Natural killer cell treated with Interleukin-12 subunit alpha and Interleukin-12 subunit beta and Interleukin-15 and Interleukin-18, amount 100 ng/mL, for 72 hours (primary cell): ENCODE measurements at regions not wholly inside any gene's neighbourhood (a gene's known extent, or its start where the extent isn't known, plus 50 kb on each side); places are given as distances from the start of the nearest gene placed in this dataset.

ENCODE experiments used
- ATAC-seq, 2 donors: fragments of 150-1000 bp; cut with Tn5 transposase in 1 of 2; sonication (Bioruptor Pico), chemical (Tn5 transposase) in 1 of 2; 2 replicates each; pipeline ENCODE4 v1.10.0; 2021
- DNase-seq: peaks from one replicate; pipeline ENCODE4 v3.0.0; 2022; ENCODE audit warnings: low spot score
- H3K27ac Mint-ChIP-seq, 2 donors: 1 replicate in 1 of 2; 2 replicates in 1 of 2; pipeline ENCODE4 v1.8.0; 2022; ENCODE audit warnings: mixed read lengths in 2 of 2, mild to moderate bottlenecking in 1 of 2, moderate library complexity in 1 of 2
- H3K27me3 Mint-ChIP-seq, 2 donors: 1 replicate in 1 of 2; 2 replicates in 1 of 2; pipeline ENCODE4 v1.8.0; 2022; ENCODE audit warnings: mixed read lengths in 2 of 2
- H3K36me3 Mint-ChIP-seq: one replicate; pipeline ENCODE4 v1.8.0; 2022; ENCODE audit warnings: mixed read lengths
- H3K4me1 Mint-ChIP-seq, 2 donors: 1 replicate in 1 of 2; 2 replicates in 1 of 2; pipeline ENCODE4 v1.8.0; 2022; ENCODE audit warnings: low read depth in 2 of 2, mixed read lengths in 2 of 2, mild to moderate bottlenecking in 1 of 2
- H3K4me3 Mint-ChIP-seq: one replicate; pipeline ENCODE4 v1.8.0; 2022; ENCODE audit warnings: mixed read lengths
- H3K9me3 Mint-ChIP-seq: 2 replicates; pipeline ENCODE4 v1.8.0; 2022; ENCODE audit warnings: mixed read lengths

GRCh38 chr20:24744747-24745146 is 204.3 kb upstream of the CST7 start:
- Mint-ChIP-seq H3K27me3 (peaks cover 0 to 5% of the 10 kb centered on the region in 2 donors), H3K36me3 (no peaks in the 10 kb centered on the region), H3K4me3 (no peak overlapping the region), H3K27ac (no peak overlapping the region), H3K9me3 (no peaks in the 10 kb centered on the region), H3K4me1 (peaks cover 0 to 4% of the 10 kb centered on the region in 2 donors)
- no peak for DNase-seq
- ATAC-seq, result no peak

- DNase-seq, result no peak
- Mint-ChIP-seq H3K36me3 (no peaks in the 10 kb centered on the region), H3K27me3 (peaks cover 0 to 5% of the 10 kb centered on the region in 2 donors), H3K27ac (no peak overlapping the region), H3K4me3 (no peak overlapping the region), H3K4me1 (peaks cover 0 to 4% of the 10 kb centered on the region in 2 donors), H3K9me3 (no peaks in the 10 kb centered on the region)
- no peak for ATAC-seq
Observed at GRCh38 chr20:24745206-24745605, 203.9 kb upstream of the CST7 start.

GRCh38 chr20:24745617-24746350 is 203.3 kb upstream of the CST7 start:
- H3K9me3 Mint-ChIP-seq, result no peaks in the 10 kb centered on the region
- H3K4me1 Mint-ChIP-seq, result peaks cover 0 to under 1% of the 10 kb centered on the region in 2 donors
- no peak overlapping the region for H3K4me3 Mint-ChIP-seq
- peaks cover 0 to 8% of the 10 kb centered on the region in 2 donors for H3K27me3 Mint-ChIP-seq
- ATAC-seq, result no peak
- no peaks in the 10 kb centered on the region for H3K36me3 Mint-ChIP-seq
- no peak overlapping the region for H3K27ac Mint-ChIP-seq
- no peak for DNase-seq

GRCh38 chr20:24746351-24746685 is 202.8 kb upstream of the CST7 start:
- no peak overlapping the region for H3K27ac Mint-ChIP-seq
- DNase-seq, result no peak
- H3K27me3 Mint-ChIP-seq, result peaks cover 0 to 8% of the 10 kb centered on the region in 2 donors
- no peak overlapping the region for H3K4me3 Mint-ChIP-seq
- H3K9me3 Mint-ChIP-seq, result no peaks in the 10 kb centered on the region
- no peaks in the 10 kb centered on the region for H3K36me3 Mint-ChIP-seq
- no peak for ATAC-seq
- no peaks in the 10 kb centered on the region for H3K4me1 Mint-ChIP-seq

GRCh38 chr20:24747010-24747712 is 201.9 kb upstream of the CST7 start:
- H3K4me3 Mint-ChIP-seq, result no peak overlapping the region
- peaks cover 0 to 8% of the 10 kb centered on the region in 2 donors for H3K27me3 Mint-ChIP-seq
- H3K9me3 Mint-ChIP-seq, result no peaks in the 10 kb centered on the region
- H3K27ac Mint-ChIP-seq, result no peak overlapping the region
- no peak for ATAC-seq
- no peak for DNase-seq
- no peaks in the 10 kb centered on the region for H3K36me3 Mint-ChIP-seq
- no peaks in the 10 kb centered on the region for H3K4me1 Mint-ChIP-seq

DNA sequence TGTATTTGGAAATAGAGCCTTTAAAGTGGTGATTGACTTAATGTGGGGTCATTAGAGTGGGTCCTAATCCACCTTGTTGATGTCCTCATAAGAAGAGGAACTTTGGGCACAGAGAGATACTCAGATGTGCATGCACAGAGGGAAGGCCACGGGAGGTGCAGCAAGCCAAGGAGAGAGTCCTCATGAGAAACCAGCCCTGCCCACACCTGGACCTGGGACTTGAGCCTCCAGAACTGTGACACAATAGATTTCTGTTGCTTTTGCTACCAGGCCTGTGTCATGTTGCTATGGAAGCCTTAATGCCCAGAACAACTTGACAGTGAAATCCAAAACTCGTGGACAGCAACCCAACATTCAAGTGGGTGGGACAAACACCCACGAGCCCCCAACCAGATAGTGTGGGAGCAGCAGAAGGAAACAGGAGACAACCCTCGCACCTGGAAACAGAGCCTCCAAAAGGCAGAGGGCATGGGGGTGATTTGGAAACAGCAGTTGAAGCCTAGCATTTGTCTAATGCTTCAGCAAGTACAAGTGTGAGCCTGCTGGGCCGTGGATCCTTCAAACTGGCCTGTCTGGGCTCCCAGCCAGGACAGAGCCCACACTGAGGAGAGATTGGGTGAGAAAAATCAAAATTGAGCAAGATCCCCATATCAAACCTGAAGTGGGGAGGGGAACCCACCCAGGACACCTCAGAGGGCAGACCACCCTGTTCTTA is 201.0 kb upstream of the CST7 start:
- Mint-ChIP-seq H3K9me3 (no peaks in the 10 kb centered on the region), H3K4me1 (no peaks in the 10 kb centered on the region), H3K27me3 (peaks cover 0 to 8% of the 10 kb centered on the region in 2 donors), H3K36me3 (no peaks in the 10 kb centered on the region), H3K4me3 (no peak overlapping the region), H3K27ac (no peak overlapping the region)
- DNase-seq (no peak), ATAC-seq (no peak)

DNA sequence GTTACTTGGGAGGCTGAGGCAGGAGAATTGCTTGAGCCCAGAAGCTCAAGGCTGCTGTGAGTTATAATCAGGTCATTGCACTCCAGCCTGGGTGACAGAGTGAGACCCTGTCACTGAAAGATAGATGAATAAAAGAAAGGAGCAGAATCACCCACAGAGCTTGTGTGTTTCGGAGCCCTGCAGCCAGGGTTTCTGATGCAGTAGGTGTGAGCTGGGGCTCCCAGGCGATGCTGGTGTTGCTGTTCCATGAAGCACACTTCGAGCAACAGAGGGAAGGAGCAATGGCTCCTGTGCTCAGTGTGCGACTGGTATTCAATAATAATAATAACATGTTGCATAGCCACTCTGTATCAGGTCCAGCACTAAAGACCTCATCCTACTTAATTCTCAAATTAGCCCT is 197.5 kb upstream of the CST7 start:
- H3K27ac Mint-ChIP-seq, result no peak overlapping the region
- no peaks in the 10 kb centered on the region for H3K36me3 Mint-ChIP-seq
- DNase-seq (no peak), ATAC-seq (no peak)
- H3K27me3 Mint-ChIP-seq, result peaks cover 8 to 11% of the 10 kb centered on the region in 2 donors
- H3K9me3 Mint-ChIP-seq, result no peaks in the 10 kb centered on the region
- no peaks in the 10 kb centered on the region for H3K4me1 Mint-ChIP-seq
- no peak overlapping the region for H3K4me3 Mint-ChIP-seq

DNA sequence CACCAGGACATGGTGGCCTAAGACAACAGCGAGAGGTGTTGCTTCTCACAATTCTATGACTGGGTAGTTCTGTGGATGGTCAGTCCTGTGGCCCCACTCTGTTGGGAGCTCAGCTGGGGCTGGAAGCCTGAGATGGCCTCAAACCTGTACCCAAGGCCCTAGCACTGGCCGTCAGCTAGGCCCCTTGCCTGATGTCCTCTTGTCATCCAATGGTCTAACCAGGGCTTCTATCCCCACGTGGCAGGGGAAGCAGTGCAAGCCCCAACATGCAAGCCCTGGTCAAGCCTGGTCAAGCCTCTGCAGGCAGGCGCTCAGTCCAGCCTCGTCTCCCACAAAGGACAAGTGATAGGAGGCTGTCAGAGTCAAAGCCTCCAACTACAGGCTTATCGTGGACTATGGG is 196.5 kb upstream of the CST7 start:
- DNase-seq (no peak), ATAC-seq (peak in 1 of 2 donors; percentile 33)
- Mint-ChIP-seq H3K4me1 (no peaks in the 10 kb centered on the region), H3K27me3 (peaks cover 8 to 21% of the 10 kb centered on the region in 2 donors), H3K36me3 (no peaks in the 10 kb centered on the region), H3K27ac (no peak overlapping the region), H3K4me3 (no peak overlapping the region), H3K9me3 (no peaks in the 10 kb centered on the region)

GRCh38 chr20:24753130-24753529 is 195.9 kb upstream of the CST7 start:
- Mint-ChIP-seq H3K4me1 (no peaks in the 10 kb centered on the region), H3K4me3 (no peak overlapping the region)

GRCh38 chr20:24754691-24755090 is 194.4 kb upstream of the CST7 start:
- no peak overlapping the region for H3K27ac Mint-ChIP-seq
- ATAC-seq (no peak), DNase-seq (no peak)
- H3K36me3 Mint-ChIP-seq, result no peaks in the 10 kb centered on the region
- H3K27me3 Mint-ChIP-seq, result peaks cover 16 to 31% of the 10 kb centered on the region in 2 donors
- H3K9me3 Mint-ChIP-seq, result no peaks in the 10 kb centered on the region
- no peak overlapping the region for H3K4me3 Mint-ChIP-seq
- H3K4me1 Mint-ChIP-seq, result no peaks in the 10 kb centered on the region

More at GRCh38 chr20:24753130-24753529, 195.9 kb upstream of the CST7 start:
- DNase-seq, result no peak
- Mint-ChIP-seq H3K9me3 (no peaks in the 10 kb centered on the region), H3K27me3 (peaks cover 6 to 23% of the 10 kb centered on the region in 2 donors), H3K27ac (no peak overlapping the region), H3K36me3 (no peaks in the 10 kb centered on the region)
- peak; percentile 22 to 44 for ATAC-seq

GRCh38 chr20:24755411-24755922 is 193.6 kb upstream of the CST7 start:
- DNase-seq (no peak), ATAC-seq (no peak)
- Mint-ChIP-seq H3K4me3 (no peak overlapping the region), H3K9me3 (no peaks in the 10 kb centered on the region), H3K36me3 (no peaks in the 10 kb centered on the region), H3K27me3 (peaks cover 14 to 31% of the 10 kb centered on the region in 2 donors), H3K27ac (no peak overlapping the region), H3K4me1 (no peaks in the 10 kb centered on the region)

DNA sequence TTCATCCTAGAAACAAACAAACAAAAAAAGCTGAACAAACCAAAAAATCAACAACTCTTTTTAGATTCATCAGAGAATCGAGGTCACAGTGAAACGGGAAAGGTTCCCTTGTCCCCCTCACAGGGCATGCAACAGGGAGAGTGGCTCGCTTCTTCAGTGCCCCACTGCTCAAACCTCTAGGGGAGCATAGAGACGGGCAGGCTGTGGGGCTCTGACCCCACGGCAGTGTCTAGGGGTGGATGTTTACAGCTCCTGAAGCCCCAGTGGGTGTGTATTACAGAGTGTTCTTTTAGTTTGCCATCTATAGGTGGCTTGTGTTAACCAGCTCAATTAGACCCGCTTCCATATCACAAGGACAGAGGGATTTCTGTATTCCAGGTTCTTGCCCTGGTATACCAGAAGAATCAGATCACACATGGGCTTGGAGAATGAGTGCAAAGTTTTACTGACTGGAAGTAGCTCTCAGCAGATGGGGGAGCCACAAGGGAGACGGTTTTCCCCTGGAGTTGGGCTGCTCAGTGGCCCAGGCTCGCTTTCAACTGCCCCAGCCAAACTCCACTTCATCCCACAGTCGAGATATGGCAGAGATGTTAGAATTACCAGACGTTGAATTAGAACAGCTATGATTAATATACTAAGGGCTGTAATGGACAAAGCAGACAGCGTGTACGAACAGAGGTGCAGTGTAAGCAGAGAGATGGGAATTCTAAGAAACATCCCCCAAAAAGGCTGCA is 192.6 kb upstream of the CST7 start:
- no peaks in the 10 kb centered on the region for H3K4me1 Mint-ChIP-seq
- H3K27me3 Mint-ChIP-seq, result peaks cover 12 to 31% of the 10 kb centered on the region in 2 donors
- DNase-seq, result no peak

GRCh38 chr20:24761220-24762065 is 187.6 kb upstream of the CST7 start:
- H3K4me3 Mint-ChIP-seq, result no peak overlapping the region
- H3K9me3 Mint-ChIP-seq, result no peaks in the 10 kb centered on the region
- no peaks in the 10 kb centered on the region for H3K36me3 Mint-ChIP-seq
- no peak overlapping the region for H3K27ac Mint-ChIP-seq
- peaks cover 0 to 5% of the 10 kb centered on the region in 2 donors for H3K4me1 Mint-ChIP-seq
- H3K27me3 Mint-ChIP-seq, result peaks cover 22 to 30% of the 10 kb centered on the region in 2 donors
- DNase-seq (no peak), ATAC-seq (peak; percentile 28 to 30)

More for the DNA sequence above, 192.6 kb upstream of the CST7 start:
- no peak for ATAC-seq
- no peaks in the 10 kb centered on the region for H3K9me3 Mint-ChIP-seq
- no peaks in the 10 kb centered on the region for H3K36me3 Mint-ChIP-seq
- H3K4me3 Mint-ChIP-seq, result no peak overlapping the region
- no peak overlapping the region for H3K27ac Mint-ChIP-seq
